ENCODE measurements at regions not wholly inside any gene's neighbourhood (a gene's known extent, or its start where the extent isn't known, plus 50 kb on each side); places are given as distances from the start of the nearest gene placed in this dataset.

- TF ChIP-seq TAF1 (IDR thresholded peaks at IDR 0.05; ENCODE audit: low read depth) = no peak
- TF ChIP-seq RAD21 (IDR thresholded peaks at IDR 0.05; ENCODE audit: low read depth) = no peak
- TF ChIP-seq EP300 (IDR thresholded peaks at IDR 0.05; ENCODE audit: borderline replicate concordance) = no peak
- TF ChIP-seq MAX (IDR thresholded peaks at IDR 0.05) = no peak
- TF ChIP-seq FOXM1 (IDR thresholded peaks at IDR 0.05; ENCODE audit: borderline replicate concordance, low read depth) = no peak
- no peak for TF ChIP-seq REST (IDR thresholded peaks at IDR 0.05; ENCODE audit: low read depth)
- TF ChIP-seq YY1 (IDR thresholded peaks at IDR 0.05; ENCODE audit: low read depth) = no peak
- TF ChIP-seq EGR1 (IDR thresholded peaks at IDR 0.05) = no peak
- TF ChIP-seq CEBPB (IDR thresholded peaks at IDR 0.05) = no peak
- no peak for TF ChIP-seq NFIC (IDR thresholded peaks at IDR 0.05)
- TF ChIP-seq USF1 (IDR thresholded peaks at IDR 0.05) = no peak
- no peak for TF ChIP-seq CREB1 (IDR thresholded peaks at IDR 0.05; ENCODE audit: low read depth)
- no peak for TF ChIP-seq TCF12 (IDR thresholded peaks at IDR 0.05; ENCODE audit: low read depth)
These were observed 160.5 kb downstream of the C11orf87 start for GRCh38 chr11:109582470-109582869.

Measured in Ishikawa (cell line).